ENCODE measurements at regions not wholly inside any gene's neighbourhood (a gene's known extent, or its start where the extent isn't known, plus 50 kb on each side); places are given as distances from the start of the nearest gene placed in this dataset.

GRCh38 chr2:183867206-183867605 is 731.1 kb upstream of the ZNF804A start:
- no peaks in the 10 kb centered on the region for H3K27me3 Mint-ChIP-seq (ENCODE audit: insufficient read depth, low read depth, poor library complexity)
- no peaks in the 10 kb centered on the region for H3F3A ChIP-seq (replicated peaks; ENCODE audit: low read depth)
- H3K4me1 ChIP-seq (ENCODE audit: insufficient read depth): no peaks in the 10 kb centered on the region
- H3K4me1 Mint-ChIP-seq: no peaks in the 10 kb centered on the region
- H3K36me3 ChIP-seq (ENCODE audit: insufficient read depth): no peaks in the 10 kb centered on the region
- no peaks in the 10 kb centered on the region for H3K79me2 ChIP-seq (replicated peaks; ENCODE audit: insufficient read depth)
- H3K27ac ChIP-seq (ENCODE audit: low read depth): no peak overlapping the region
- H3K4me3 Mint-ChIP-seq: no peak overlapping the region
- ATAC-seq: no peak
- DNase-seq (ENCODE audit: low spot score): no peak
- TF ChIP-seq STAT1 (IDR thresholded peaks at IDR 0.05; ENCODE audit: unreplicated experiment) (no peak), ZNF114 (CRISPR knock-in tag; IDR thresholded peaks at IDR 0.05) (no peak), ZNF331 (CRISPR knock-in tag; IDR thresholded peaks at IDR 0.05; ENCODE audit: low read depth) (no peak), REST (IDR thresholded peaks at IDR 0.05; ENCODE audit: unreplicated experiment) (no peak), POLR2AphosphoS5 (IDR thresholded peaks at IDR 0.05; ENCODE audit: low read depth) (no peak), NANOG (IDR thresholded peaks at IDR 0.05; ENCODE audit: borderline replicate concordance) (no peak), CREB1 (CRISPR knock-in tag; IDR thresholded peaks at IDR 0.05; ENCODE audit: low read depth) (no peak), EZH2phosphoT487 (IDR thresholded peaks at IDR 0.05; ENCODE audit: unreplicated experiment) (no peak), EZH2 (IDR thresholded peaks at IDR 0.05; ENCODE audit: low read depth, unreplicated experiment) (no peak), JUNB (IDR thresholded peaks at IDR 0.05; ENCODE audit: unreplicated experiment) (no peak)
- TF ChIP-seq, protein P1, sequence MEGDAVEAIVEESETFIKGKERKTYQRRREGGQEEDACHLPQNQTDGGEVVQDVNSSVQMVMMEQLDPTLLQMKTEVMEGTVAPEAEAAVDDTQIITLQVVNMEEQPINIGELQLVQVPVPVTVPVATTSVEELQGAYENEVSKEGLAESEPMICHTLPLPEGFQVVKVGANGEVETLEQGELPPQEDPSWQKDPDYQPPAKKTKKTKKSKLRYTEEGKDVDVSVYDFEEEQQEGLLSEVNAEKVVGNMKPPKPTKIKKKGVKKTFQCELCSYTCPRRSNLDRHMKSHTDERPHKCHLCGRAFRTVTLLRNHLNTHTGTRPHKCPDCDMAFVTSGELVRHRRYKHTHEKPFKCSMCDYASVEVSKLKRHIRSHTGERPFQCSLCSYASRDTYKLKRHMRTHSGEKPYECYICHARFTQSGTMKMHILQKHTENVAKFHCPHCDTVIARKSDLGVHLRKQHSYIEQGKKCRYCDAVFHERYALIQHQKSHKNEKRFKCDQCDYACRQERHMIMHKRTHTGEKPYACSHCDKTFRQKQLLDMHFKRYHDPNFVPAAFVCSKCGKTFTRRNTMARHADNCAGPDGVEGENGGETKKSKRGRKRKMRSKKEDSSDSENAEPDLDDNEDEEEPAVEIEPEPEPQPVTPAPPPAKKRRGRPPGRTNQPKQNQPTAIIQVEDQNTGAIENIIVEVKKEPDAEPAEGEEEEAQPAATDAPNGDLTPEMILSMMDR (conservative IDR thresholded peaks at IDR 0.05; ENCODE audit: low read depth in 2 of 2): no peak
- TF ChIP-seq, protein P2, sequence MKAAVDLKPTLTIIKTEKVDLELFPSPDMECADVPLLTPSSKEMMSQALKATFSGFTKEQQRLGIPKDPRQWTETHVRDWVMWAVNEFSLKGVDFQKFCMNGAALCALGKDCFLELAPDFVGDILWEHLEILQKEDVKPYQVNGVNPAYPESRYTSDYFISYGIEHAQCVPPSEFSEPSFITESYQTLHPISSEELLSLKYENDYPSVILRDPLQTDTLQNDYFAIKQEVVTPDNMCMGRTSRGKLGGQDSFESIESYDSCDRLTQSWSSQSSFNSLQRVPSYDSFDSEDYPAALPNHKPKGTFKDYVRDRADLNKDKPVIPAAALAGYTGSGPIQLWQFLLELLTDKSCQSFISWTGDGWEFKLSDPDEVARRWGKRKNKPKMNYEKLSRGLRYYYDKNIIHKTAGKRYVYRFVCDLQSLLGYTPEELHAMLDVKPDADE (IDR thresholded peaks at IDR 0.05): no peak
- TF ChIP-seq, protein P3, sequence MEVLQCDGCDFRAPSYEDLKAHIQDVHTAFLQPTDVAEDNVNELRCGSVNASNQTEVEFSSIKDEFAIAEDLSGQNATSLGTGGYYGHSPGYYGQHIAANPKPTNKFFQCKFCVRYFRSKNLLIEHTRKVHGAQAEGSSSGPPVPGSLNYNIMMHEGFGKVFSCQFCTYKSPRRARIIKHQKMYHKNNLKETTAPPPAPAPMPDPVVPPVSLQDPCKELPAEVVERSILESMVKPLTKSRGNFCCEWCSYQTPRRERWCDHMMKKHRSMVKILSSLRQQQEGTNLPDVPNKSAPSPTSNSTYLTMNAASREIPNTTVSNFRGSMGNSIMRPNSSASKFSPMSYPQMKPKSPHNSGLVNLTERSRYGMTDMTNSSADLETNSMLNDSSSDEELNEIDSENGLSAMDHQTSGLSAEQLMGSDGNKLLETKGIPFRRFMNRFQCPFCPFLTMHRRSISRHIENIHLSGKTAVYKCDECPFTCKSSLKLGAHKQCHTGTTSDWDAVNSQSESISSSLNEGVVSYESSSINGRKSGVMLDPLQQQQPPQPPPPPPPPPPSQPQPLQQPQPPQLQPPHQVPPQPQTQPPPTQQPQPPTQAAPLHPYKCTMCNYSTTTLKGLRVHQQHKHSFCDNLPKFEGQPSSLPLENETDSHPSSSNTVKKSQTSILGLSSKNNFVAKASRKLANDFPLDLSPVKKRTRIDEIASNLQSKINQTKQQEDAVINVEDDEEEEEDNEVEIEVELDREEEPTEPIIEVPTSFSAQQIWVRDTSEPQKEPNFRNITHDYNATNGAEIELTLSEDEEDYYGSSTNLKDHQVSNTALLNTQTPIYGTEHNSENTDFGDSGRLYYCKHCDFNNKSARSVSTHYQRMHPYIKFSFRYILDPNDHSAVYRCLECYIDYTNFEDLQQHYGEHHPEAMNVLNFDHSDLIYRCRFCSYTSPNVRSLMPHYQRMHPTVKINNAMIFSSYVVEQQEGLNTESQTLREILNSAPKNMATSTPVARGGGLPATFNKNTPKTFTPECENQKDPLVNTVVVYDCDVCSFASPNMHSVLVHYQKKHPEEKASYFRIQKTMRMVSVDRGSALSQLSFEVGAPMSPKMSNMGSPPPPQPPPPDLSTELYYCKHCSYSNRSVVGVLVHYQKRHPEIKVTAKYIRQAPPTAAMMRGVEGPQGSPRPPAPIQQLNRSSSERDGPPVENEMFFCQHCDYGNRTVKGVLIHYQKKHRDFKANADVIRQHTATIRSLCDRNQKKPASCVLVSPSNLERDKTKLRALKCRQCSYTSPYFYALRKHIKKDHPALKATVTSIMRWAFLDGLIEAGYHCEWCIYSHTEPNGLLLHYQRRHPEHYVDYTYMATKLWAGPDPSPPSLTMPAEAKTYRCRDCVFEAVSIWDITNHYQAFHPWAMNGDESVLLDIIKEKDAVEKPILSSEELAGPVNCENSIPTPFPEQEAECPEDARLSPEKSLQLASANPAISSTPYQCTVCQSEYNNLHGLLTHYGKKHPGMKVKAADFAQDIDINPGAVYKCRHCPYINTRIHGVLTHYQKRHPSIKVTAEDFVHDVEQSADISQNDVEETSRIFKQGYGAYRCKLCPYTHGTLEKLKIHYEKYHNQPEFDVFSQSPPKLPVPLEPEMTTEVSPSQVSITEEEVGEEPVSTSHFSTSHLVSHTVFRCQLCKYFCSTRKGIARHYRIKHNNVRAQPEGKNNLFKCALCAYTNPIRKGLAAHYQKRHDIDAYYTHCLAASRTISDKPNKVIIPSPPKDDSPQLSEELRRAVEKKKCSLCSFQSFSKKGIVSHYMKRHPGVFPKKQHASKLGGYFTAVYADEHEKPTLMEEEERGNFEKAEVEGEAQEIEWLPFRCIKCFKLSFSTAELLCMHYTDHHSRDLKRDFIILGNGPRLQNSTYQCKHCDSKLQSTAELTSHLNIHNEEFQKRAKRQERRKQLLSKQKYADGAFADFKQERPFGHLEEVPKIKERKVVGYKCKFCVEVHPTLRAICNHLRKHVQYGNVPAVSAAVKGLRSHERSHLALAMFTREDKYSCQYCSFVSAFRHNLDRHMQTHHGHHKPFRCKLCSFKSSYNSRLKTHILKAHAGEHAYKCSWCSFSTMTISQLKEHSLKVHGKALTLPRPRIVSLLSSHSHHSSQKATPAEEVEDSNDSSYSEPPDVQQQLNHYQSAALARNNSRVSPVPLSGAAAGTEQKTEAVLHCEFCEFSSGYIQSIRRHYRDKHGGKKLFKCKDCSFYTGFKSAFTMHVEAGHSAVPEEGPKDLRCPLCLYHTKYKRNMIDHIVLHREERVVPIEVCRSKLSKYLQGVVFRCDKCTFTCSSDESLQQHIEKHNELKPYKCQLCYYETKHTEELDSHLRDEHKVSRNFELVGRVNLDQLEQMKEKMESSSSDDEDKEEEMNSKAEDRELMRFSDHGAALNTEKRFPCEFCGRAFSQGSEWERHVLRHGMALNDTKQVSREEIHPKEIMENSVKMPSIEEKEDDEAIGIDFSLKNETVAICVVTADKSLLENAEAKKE (CRISPR knock-in tag; IDR thresholded peaks at IDR 0.05): no peak
- no peak overlapping the region for H3K4me2 ChIP-seq
- no peaks in the 10 kb centered on the region for H3K36me3 Mint-ChIP-seq (ENCODE audit: low read depth)
- no peak overlapping the region for H2AFZ ChIP-seq
- no peaks in the 10 kb centered on the region for H3K9me3 Mint-ChIP-seq
- H4K20me1 ChIP-seq (replicated peaks; ENCODE audit: insufficient read depth): no peaks in the 10 kb centered on the region
- H3K27me3 ChIP-seq (ENCODE audit: insufficient read depth): no peaks in the 10 kb centered on the region
- H3K4me3 ChIP-seq: no peak overlapping the region
- no peaks in the 10 kb centered on the region for H3K9me2 ChIP-seq (ENCODE audit: insufficient read depth)
- H3K27ac Mint-ChIP-seq: no peak overlapping the region

All from GM23338 (cell line).